ENCODE measurements at regions not wholly inside any gene's neighbourhood (a gene's known extent, or its start where the extent isn't known, plus 50 kb on each side); places are given as distances from the start of the nearest gene placed in this dataset.

GRCh38 chr13:79791471-79792042 lies 310.6 kb downstream of the NDFIP2 start:
- TF ChIP-seq POLR2AphosphoS5 (IDR thresholded peaks at IDR 0.05) = no peak
- TF ChIP-seq POLR2A (IDR thresholded peaks at IDR 0.05) = no peak

Measured in transverse colon (tissue), 3 donors.